NCI-H1694 treated with DMSO at 0.1 percent for 48 hours (cell line): ENCODE measurements at regions not wholly inside any gene's neighbourhood (a gene's known extent, or its start where the extent isn't known, plus 50 kb on each side); places are given as distances from the start of the nearest gene placed in this dataset.

ENCODE experiments used
- DNase-seq: peaks from one replicate; lab custom pipeline; 2025; lab: John Stamatoyannopoulos, UW

DNA sequence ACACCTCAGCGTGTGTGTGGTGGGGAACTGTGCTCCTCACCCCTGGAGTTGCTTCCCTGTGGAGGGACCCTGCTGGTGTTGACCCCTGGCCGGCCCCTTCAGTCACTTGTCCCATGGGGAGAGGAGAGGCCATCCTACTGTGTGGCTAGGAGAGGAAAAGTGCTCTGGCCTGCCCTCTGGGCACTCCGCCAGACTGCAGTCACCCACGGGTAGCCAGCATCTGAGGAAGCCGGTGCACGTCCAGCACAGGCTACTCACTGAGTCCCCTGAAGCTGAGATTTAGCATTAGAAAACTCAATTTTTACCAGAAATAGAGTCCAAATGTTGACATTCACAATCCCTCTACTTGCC, 211.5 kb upstream of the RAB6C start:
- DNase-seq: no peak

DNA sequence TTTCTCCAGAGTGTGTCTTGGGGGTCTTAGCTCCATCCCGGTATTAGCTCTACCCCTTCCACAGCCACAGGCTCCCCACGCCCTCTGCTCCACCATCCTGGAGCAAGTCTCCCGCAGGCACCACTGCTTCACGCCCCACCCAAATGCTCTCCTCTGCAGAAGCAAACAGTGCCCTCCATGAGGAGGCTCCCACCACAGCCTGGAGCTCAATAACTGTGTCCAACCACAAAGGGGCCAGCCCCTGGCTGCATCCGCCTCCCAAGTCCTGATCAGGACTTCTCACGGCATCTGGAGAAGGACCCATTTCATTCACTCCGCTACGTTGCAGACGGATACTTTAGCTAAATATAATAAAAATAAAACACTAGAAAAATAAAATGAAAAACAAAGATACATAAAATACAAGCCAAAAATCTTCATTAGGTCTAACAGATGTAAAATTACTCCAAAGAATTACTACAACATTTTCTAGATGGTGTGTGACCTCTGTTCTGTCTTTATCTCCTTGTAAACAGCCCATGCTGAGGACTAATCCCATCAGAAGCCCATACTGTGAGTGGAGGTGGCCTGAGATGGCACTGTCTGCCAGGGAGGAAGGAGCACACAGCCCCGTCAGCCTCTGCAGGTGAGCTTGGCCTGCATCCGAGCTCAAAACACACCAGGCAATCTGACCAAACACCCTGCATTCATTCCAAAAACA, 210.8 kb upstream of the RAB6C start:
- DNase-seq: no peak

DNA sequence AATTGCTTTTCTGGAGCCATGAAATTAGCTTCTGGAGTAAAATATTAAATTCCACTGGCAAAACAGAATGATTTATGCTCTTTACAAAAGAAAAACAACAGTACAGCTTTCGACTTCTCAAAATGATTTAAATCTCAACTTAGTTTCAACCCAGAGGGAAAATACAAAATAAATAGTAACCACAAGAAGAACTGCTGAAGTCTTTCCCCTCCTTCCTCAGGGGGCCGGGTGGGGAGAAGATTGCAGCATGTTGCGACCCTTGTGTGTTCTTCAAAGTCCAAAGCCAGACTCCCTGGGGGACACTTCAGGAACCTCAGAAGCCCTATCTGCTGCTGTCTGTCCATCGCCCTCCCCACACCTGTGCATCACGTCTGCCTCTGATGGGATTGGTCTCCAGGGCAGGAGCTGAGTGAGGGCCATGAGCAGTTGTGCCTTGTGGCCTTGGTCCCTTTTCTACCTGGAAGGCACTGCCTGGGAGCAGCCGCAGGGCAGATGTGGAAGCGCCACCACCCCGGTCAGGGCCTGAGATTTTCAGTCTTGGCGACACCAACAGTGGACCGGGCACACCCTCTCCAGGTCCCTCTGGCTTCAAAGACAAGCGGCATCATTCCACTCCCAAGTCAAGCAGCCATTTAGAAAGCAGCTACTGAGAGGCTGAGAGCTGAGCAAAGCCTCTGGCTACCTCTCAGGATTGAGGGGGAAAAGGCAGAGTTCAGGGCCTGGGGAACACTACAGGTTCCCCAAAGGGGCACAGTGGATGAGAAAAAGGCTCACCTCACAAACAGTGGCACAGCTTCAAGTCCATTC, 210.1 kb upstream of the RAB6C start:
- no peak for DNase-seq

DNA sequence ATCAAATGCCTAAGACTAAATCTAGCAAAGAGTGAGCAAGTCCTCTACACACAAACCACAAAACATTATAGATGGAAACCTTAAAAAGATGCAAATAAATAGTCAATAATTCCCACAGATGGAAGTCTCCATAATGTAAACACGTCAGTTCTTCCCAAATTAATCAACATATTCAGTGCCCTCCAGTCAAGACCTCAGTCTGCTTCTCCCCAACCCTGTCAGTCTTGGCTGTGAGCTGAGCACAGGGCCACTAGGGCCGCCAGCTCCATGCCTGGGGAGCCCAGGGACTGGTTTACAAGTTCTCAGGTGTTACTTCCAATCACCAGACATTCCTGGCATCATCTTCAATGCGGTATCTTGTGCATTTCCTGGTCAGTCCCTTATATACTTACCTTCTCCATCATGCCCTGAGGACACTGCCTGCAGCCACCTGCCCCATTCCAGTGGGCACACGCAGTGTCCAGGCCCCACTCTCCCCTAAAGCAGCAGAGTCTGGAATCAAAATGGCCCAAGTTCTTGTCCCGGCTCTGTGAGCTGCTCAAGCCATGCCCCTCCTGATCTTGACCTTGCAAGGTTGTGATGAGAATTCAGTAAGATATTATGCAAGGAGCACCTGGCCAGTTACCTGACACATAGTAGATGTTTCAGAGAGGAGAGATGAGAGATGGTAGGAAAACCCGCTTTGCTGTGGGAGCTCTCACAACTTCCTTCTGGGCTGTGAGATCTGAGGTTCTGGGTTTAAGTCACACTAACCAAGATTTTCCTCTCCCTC, 207.9 kb upstream of the RAB6C start:
- no peak for DNase-seq

DNA sequence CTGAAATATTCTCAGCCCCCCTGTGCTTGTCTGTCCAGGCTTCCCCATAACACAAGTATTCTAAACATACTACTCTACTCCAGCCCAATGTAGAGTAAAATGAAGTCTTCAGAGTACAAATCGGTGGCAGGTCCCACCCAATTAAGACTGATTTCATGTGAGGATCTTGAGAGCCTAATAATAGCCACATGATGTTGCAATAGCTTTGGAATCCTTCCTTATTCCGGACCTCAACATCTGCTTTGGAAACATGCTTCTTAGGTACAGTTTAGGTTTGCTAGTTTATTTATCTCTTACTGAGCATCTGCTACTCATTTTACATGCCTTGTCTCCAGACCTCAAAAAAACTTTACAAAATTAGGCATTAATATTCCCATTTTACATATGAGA, 207.3 kb upstream of the RAB6C start:
- no peak for DNase-seq

DNA sequence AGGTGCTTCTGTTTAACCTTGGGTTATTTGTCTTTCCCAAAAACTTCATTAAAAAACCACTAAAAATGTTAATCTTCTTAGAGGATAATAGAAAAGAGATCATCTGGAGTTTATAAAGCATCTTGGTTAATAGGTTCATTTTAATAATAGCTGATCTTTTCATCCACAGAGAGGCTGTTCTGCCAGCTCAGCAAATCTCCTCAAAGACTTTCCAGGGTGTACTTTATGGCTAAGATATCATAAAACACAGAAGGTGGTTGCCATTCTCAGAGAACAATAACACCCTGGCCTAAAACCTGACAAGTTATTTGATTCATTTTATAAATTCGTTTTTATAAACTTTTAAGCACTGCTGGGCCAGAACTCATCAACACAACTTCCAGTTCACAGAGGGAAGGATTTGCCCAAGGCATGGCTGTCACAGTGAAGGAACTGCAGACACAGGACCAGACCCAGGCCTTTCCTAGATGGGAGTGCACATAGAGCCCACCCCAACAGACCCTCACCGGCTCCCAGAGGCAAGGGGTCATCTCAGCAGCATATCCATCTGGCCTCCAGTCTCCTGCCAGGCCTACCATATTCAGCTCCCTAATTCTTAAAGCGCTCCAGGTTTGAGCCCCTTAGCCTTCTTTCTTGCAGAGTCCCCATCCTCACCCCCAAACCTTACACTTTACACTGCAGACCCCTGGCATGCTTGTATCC, 203.4 kb upstream of the RAB6C start:
- no peak for DNase-seq

DNA sequence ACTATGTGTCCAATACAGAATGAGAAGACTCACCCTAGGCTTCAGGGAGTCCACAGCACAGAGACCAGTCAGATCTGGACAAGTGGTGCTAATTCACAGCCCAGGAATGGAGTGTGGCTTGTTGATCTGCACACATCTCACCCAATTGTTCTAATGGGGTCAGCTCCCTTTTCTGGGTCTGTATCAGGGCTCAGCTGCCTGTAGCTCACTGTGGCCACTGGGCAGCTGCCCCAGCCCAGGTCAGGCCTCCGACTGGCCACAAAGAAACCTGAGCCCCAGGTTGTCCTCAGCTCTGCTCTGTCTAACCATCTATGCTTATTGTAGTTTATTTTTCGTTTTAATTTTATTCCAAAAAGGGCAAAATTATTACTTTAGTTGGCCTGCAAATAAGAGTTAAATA, 202.3 kb upstream of the RAB6C start:
- no peak for DNase-seq

DNA sequence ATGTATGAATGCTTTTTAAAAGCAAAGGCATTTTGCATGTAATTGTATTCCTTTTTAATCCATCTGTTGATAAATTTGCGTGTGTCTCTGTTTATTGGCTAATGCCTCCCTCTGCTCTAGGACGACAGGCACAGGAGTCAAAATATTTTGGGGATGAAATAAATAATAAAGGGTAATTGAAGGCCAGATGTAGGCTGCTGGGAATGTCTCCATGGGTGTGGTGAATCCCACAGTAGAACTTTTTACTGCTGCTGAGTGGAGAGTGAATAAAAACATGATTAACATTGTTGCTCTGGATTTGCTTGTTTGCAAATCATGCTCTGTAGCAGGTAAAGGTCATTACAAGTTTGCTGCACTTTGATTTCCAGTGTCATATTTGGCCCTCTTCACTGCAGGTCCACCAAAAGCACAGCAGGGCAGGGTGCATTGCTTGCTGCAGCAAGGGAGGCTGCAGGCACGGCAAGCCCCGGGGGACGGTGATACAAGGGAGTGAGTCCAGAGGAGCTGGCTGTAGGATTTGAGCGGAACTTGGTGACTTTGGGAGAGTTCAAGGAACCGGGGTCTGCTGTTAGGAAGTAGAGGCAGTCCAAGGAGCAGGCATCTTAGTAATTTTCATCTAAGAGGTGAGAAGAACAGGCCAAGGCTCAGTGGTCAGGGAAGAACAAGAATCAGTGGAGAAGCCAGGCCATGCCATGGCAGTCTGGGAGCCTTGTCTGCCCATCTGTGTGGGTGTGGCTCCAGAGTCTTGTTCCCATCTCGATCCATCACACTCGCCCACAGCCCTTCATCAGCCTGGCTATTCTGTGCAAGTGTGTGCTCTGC, 201.5 kb upstream of the RAB6C start:
- peak; percentile 6 for DNase-seq

DNA sequence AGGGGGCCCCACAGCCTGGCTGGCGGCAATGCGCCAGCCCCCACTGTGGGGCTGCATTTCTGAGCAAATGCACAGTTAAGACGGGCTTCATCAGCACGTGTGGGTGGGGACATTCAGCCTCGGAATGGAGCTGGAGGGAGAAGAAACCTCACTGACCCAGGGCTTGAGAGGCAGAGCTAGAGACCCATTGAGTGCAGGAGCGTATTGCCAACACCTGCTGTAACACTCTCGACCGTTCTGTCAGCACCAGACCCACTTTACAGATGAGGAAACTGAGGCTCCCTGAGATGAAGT, 200.9 kb upstream of the RAB6C start:
- no peak for DNase-seq

DNA sequence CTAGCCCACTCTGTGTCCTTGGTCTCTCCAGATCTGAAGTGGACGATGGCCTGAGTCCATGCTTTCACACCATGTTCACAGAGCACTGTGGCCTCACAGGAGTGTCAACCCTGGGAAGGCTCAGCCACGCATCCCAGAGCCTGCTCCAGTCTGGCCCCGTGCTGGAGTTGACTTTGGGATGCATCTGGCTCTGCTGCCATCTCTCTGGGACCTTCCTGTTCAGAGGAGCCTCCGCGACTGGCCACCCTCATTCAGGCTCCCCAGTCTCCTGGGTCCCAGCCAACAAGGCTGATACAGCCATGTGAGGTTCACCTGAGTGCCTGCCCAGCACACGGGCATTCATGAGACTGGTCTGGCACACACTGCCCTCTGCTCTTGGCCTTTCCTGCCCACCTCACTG, 199.7 kb upstream of the RAB6C start:
- DNase-seq: no peak

DNA sequence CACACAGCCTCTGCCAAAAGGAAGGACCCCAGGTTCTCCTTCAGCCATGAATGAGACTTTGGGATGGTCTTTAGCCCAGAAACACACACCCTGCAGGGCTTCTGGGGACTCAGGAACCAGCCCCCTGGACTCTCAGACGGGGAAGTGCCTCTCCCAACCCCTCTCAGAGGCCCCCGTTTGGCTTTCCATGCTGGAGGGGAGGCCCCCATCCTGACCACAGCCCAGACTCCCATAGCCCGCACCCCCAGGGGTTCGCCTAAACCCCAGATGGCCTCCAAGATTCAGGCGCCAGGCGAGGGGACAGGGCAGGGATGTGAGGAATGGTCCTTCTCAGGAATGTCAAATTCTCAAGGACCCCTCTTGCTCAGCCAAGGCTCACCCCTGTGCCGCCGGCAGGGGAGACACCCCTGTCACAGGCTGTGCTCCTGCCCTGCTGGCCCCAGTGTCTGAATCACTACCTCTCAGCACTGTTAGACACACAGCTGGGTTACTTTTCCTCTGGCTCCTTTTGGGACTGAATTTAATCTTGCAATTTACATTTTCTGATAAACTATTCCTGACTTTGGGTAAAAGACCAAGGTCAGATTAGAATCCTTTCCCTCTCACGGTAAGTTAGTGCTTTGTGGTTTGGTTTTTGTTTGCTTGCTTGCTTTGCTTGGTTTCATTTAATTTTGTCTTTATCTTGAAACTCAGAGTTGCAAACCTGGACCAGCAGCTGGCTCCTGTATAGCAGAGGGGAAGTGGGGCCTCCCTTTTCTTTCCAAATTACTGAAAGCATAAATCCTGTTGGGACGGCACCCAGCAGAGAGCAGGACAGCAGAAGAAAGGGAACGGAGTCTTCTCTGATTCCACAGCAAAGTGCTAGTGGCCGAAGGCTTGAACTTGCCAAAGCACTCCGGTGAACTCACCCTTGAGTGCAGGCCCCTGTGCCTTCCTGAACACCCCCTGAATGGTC, 198.9 kb upstream of the RAB6C start:
- no peak for DNase-seq

DNA sequence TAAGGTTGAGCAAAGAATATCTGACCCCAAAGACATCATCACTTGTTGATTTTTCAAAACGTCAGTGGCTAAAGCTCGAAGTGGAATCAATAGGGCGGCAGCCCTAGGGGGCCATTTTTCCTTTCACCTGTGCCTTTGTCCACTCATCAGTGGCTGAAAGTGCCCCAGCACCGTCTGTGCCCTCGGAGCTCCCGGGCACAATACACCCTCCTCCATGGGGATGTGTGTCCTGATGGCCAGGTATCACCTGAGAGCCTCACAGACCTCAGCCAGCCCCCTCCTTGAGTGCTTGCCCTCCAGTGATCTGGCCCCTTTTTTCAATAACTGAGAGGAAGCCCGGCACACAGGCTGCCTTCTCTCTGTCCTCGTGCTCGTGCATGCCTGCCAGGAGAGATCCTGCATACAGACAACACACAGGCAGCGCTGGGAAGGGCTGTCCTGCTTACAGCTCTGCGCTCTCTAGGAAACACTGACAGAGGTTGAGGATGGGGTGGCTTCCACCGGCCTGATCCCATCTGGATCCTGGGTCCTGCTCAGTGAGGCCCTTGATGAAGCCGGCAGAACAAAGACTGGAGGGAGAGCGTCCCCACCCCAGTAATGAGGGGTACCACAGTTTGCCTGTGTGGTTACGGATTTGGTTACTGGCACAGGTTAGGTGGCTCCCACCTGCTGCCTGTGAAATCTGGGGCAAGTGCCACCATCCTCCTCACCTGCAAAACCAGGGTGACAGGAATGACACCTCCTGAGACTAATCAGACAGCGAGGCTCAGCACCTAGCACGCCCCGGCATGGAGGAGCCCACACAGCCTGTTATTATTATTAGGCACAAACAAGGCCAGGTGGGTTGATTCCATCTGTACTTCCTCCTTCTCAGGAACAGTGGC, 197.5 kb upstream of the RAB6C start:
- no peak for DNase-seq

DNA sequence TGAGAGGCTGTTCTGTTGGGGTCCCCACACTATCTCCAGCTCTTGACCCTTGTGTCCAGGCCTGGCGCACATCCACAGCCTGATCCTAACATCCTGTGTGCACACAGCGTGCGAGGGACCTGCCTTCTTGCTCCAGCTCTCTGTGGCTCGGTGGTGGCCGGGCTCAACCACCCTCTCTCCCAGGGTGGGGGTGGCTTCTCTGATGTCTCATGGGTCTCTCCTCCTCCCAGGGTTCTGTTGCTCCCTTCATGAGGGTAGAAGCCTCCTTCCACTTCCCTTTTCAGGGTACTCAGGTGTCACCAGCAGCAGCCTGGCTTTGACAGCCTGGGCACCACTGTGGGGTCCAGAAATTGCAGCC, 196.9 kb upstream of the RAB6C start:
- no peak for DNase-seq

DNA sequence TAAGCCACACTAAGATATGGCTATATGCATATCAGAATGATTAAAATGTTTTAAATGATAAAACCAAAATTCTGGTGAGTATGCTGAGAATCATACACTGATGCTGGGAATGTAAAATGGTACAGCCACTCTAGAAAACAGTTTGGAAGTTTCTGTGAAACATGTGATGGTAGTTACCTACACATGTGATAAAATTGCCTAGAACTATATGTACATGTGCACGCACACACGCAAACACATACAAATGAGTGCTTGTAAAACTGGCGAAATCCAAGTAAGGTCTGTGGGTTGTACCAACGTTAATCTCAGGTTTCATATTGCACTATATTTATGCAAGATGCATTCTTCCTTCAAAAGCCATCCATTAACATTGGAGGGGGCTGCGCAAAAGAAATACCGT, 195.0 kb upstream of the RAB6C start:
- DNase-seq: no peak

DNA sequence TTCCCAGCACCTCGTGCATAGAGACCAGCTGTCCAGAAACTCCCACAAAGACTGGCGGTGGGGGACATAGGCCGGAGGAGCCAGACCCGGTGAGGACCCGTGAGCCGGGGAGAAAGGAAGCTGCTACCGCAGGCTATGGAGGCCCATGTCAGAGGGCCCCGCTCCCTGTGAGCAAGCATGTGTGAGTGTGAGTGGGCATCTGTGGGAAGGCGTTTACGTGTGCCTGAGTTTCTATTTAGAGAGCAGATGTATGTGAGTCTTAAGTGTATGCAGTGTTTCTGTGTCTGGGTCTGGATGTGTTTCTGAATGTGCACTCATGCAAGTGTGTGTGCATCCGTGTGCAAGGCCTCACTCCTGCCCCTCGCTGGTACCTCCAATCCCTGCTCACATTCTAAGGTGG, 187.8 kb upstream of the RAB6C start:
- DNase-seq: no peak

DNA sequence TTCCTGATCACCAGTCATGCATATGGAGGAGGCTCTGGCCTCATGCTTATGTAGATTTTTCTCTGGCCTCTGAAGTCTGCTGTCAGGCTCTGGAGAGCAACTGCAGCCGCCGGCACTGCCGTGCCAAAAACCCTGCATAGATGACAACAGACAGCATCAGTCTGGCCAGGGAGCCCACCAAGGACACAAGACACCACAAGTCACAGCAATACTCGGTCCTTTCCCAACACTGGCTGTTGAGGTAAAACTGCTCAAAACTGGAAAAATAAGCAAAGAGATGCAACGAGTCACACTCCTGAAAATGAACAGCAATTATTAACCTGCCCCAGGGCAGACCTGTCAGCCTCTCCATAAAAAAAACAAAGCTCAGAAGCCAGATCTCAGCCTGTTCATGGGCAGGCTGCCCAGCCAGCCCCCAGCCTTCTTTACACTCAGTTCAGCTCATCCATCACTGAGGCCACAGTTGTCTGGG, 186.0 kb upstream of the RAB6C start:
- peak; percentile 48 for DNase-seq

DNA sequence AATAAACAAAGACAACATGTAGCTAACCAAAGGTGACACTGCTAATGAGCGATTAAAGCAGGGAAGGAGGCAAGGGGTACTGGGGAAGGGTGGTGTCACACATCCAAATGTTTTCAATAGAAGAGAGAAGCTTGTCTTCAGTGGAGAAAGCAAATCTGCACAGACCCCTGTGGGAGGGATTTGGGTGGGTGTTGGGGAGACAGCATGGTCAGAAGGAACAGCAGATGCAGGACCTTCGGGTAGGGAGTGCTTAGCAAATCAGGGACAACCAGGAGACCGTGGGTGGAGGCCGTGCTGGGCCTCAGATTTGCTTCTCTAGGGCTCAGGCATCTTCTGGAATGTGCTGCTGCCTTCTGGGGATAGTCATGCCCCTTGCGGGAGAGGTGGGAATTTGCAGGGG, 185.3 kb upstream of the RAB6C start:
- no peak for DNase-seq

DNA sequence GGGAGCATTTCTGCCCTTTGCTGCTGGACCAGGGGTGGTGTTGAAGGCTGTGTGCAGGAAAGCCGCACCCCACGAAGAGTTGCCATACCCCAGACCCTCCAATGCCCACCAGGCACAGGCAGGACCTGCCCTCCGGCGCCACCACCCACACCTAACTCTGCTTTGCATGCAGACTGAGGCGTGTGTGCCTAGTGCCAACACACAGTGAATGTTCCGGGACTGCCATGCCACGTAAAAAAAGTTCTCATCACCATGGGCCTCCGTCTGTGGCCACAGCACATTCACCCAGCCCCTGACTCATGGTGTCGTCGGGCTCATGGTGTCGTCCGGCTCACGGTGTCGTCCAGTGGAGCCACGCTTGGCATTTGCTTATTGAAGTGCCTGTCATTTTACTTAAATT, 184.9 kb upstream of the RAB6C start:
- DNase-seq: no peak

DNA sequence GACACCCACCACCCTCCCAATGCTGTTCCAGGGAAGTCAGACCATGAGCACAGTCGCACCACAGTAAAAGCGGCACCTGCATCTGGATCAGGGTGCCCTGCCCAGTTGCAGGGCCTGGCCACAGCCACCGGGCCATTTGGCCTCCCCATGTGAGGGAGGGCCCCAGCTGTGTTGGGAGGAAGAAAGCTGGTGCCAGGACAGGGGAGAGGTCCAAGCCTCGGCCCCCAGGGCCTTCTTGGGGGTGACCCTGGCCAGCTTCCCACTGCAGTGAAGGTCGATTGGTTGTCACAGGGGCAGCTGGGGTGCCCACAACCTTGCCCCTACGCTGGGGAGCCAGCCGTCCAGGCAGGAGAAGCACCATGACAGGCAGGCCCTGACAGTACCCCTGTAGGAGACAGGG, 183.2 kb upstream of the RAB6C start:
- DNase-seq: no peak
